ENCODE measurements at regions not wholly inside any gene's neighbourhood (a gene's known extent, or its start where the extent isn't known, plus 50 kb on each side); places are given as distances from the start of the nearest gene placed in this dataset.

- TF ChIP-seq POLR2A (IDR thresholded peaks at IDR 0.05): no peak
- TF ChIP-seq, protein P1, sequence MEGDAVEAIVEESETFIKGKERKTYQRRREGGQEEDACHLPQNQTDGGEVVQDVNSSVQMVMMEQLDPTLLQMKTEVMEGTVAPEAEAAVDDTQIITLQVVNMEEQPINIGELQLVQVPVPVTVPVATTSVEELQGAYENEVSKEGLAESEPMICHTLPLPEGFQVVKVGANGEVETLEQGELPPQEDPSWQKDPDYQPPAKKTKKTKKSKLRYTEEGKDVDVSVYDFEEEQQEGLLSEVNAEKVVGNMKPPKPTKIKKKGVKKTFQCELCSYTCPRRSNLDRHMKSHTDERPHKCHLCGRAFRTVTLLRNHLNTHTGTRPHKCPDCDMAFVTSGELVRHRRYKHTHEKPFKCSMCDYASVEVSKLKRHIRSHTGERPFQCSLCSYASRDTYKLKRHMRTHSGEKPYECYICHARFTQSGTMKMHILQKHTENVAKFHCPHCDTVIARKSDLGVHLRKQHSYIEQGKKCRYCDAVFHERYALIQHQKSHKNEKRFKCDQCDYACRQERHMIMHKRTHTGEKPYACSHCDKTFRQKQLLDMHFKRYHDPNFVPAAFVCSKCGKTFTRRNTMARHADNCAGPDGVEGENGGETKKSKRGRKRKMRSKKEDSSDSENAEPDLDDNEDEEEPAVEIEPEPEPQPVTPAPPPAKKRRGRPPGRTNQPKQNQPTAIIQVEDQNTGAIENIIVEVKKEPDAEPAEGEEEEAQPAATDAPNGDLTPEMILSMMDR (IDR thresholded peaks at IDR 0.05): no peak
Observed at GRCh38 chr16:79876332-79876730, 275.8 kb upstream of the MAF start.
